GM12878 (cell line): ENCODE measurements at regions not wholly inside any gene's neighbourhood (a gene's known extent, or its start where the extent isn't known, plus 50 kb on each side); places are given as distances from the start of the nearest gene placed in this dataset.

Experiments
- ATAC-seq: fragments of 200-7000 bp; cut with Tn5 transposase; 3 replicates; pipeline ENCODE4 v1.9.1; 2020; ENCODE audit warnings: mild to moderate bottlenecking, moderate library complexity
- BruUV-seq: library from RNA; stranded (reverse); fragments of 400-500 nt; replicated peaks from 2 replicates; lab custom pipeline; 2021; lab: Mats Ljungman, UMichigan
- CTCF ChIA-PET: fragments of 300-600 bp; sonication (Branson Sonifier 250); formaldehyde crosslinking; extraction: SDS; loops from one replicate; lab custom pipeline; 2021; ENCODE audit warnings: inconsistent platforms; lab: Yijun Ruan, JAX
- POLR2A ChIA-PET: fragments of 350-600 bp; formaldehyde crosslinking; extraction: SDS; loops from one replicate; lab custom pipeline; 2021; ENCODE audit warnings: inconsistent platforms; lab: Charles Lee
- RAD21 ChIA-PET: fragments of 300-600 bp; sonication (Branson Sonifier 250); formaldehyde crosslinking; loops from one replicate; lab custom pipeline; 2023; ENCODE audit warnings: antibody characterized with exemption; ENCODE audit not compliant: unreplicated experiment; lab: Charles Lee
- SMC1A ChIA-PET: fragments of 300-600 bp; sonication (Branson Sonifier 250); formaldehyde crosslinking; loops from one replicate; lab custom pipeline; 2023; ENCODE audit not compliant: unreplicated experiment, uncharacterized antibody; lab: Charles Lee
- DNase-seq: peaks from one replicate; pipeline ENCODE4 v3.0.0-alpha.2; 2011; ENCODE audit warnings: low read depth, low spot score
- FAIRE-seq: peaks from 3 replicates; lab custom pipeline; 2011; peaks lifted over from hg19 to GRCh38; lab: Jason Lieb, UNC
- H2AFZ ChIP-seq: 2 replicates; pipeline ENCODE4 v1.6.0; 2011; ENCODE audit warnings: low read depth, low read length, control low read depth; ENCODE audit not compliant: control insufficient read depth
- H3K27ac ChIP-seq: 2 replicates; pipeline ENCODE4 v1.5.1; 2011; ENCODE audit warnings: control low read depth; ENCODE audit not compliant: control insufficient read depth, insufficient read depth
- H3K27me3 ChIP-seq, 2 experiments: replicated peaks in 1 of 2; 2 replicates each; pipeline versions ENCODE4 v1.6.0 to v1.6.1; 2011; ENCODE audit warnings: low read length in 1 of 2; ENCODE audit not compliant: control insufficient read depth in 2 of 2, insufficient read depth in 2 of 2
- H3K36me3 ChIP-seq, 2 experiments: 2 replicates each; pipeline ENCODE4 v1.5.1; 2011; ENCODE audit warnings: low read length in 1 of 2; ENCODE audit not compliant: control insufficient read depth in 2 of 2, insufficient read depth in 2 of 2
- H3K4me1 ChIP-seq: 2 replicates; pipeline ENCODE4 v1.6.1; 2011; ENCODE audit warnings: mild to moderate bottlenecking, low read length, moderate library complexity, mixed read lengths; ENCODE audit not compliant: control insufficient read depth, insufficient read depth
- H3K4me2 ChIP-seq: 2 replicates; pipeline ENCODE4 v1.6.0; 2011; ENCODE audit warnings: control low read depth; ENCODE audit not compliant: control insufficient read depth, insufficient read depth
- H3K4me3 ChIP-seq: fragments of 200-600 bp; sonication (generic); 2 replicates; pipeline ENCODE4 v1.5.1; 2016
- H3K79me2 ChIP-seq: 2 replicates; pipeline ENCODE4 v1.6.0; 2011; ENCODE audit warnings: low read length; ENCODE audit not compliant: control insufficient read depth, insufficient read depth
- H3K9ac ChIP-seq: 2 replicates; pipeline ENCODE4 v1.8.0; 2011; ENCODE audit warnings: low read length, control low read depth, mixed read lengths; ENCODE audit not compliant: control insufficient read depth, insufficient read depth
- H3K9me3 ChIP-seq: replicated peaks from 3 replicates; pipeline ENCODE4 v1.5.1; 2011; ENCODE audit warnings: mild to moderate bottlenecking, low read length; ENCODE audit not compliant: control insufficient read depth, insufficient read depth
- H4K20me1 ChIP-seq: 2 replicates; pipeline ENCODE4 v1.6.0; 2011; ENCODE audit not compliant: control insufficient read depth, insufficient read depth
- ESRRA ChIP-seq: IDR thresholded peaks from 2 replicates; pipeline ENCODE4 v1.6.1; 2012; ENCODE audit warnings: mild to moderate bottlenecking, low read length, improper control_type of control experiment
- FOXK2 ChIP-seq: fragments of 450-650 bp; IDR thresholded peaks from 2 replicates; pipeline ENCODE4 v1.6.1; 2017; ENCODE audit warnings: mild to moderate bottlenecking, moderate library complexity
- HDGF ChIP-seq: fragments of 450-650 bp; IDR thresholded peaks from 2 replicates; pipeline ENCODE4 v1.6.1; 2016; ENCODE audit warnings: antibody characterized with exemption
- NFIC ChIP-seq: IDR thresholded peaks from 2 replicates; pipeline ENCODE4 v1.6.1; 2012; ENCODE audit warnings: low read depth, mild to moderate bottlenecking, inconsistent platforms, low read length, moderate library complexity
- ZNF24 ChIP-seq: fragments of 450-650 bp; IDR thresholded peaks from 2 replicates; pipeline ENCODE4 v1.6.1; 2017; ENCODE audit warnings: antibody characterized with exemption, mild to moderate bottlenecking
- WGBS: methylation state at CpG from one replicate; pipeline ENCODE4 v1.1.6; 2016; ENCODE audit warnings: low lambda C conversion rate; ENCODE audit not compliant: insufficient replicate concordance, insufficient coverage; ENCODE audit errors: missing lambda C conversion rate; 5-methylcytosine and 5-hydroxymethylcytosine counted together
- in situ Hi-C: fragments of 300-500 bp; cut with MboI; formaldehyde crosslinking; loops from 9 replicates; pipeline ENCODE4 v1.14.3; 2018; ENCODE audit warnings: mixed read lengths
- intact Hi-C: fragments of 100-400 bp; cut with micrococcal nuclease; formaldehyde crosslinking; loops from one replicate; pipeline ENCODE4 v1.14.2; 2022; ENCODE audit not compliant: unreplicated experiment
- TF ChIP-seq, protein P1 (sequence below): fragments of 450-650 bp; formaldehyde crosslinking; IDR thresholded peaks from 2 replicates; pipeline ENCODE4 v1.5.0; 2022; ENCODE audit warnings: mild to moderate bottlenecking, missing genetic modification characterization
- TF ChIP-seq, protein P2 (sequence below): IDR thresholded peaks from 2 replicates; pipeline ENCODE4 v1.6.1; 2011; ENCODE audit warnings: borderline replicate concordance, low read depth, mild to moderate bottlenecking, moderate library complexity, low read length; ENCODE audit not compliant: insufficient read depth, poor library complexity, severe bottlenecking

DNA sequence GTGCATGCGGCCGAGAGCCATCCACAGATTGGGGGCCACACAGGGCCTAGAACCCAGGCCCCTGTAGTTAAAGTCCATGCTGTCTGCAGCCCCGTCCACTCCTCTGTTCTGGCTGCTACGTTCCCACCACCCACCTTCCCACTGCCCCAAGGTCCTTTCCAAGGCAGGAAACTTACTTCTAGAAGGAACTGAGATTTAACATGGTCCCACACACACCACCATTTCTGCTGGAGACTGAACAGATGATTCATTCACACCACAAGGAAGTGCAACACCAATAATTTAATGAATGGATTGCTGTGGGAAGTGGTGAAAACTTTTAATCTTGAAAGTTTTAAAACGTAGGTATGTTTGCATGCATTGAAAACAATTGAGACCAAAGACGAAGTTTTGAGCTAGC, 95.2 kb downstream of the LBH start (continued):
- TF ChIP-seq, protein P1, sequence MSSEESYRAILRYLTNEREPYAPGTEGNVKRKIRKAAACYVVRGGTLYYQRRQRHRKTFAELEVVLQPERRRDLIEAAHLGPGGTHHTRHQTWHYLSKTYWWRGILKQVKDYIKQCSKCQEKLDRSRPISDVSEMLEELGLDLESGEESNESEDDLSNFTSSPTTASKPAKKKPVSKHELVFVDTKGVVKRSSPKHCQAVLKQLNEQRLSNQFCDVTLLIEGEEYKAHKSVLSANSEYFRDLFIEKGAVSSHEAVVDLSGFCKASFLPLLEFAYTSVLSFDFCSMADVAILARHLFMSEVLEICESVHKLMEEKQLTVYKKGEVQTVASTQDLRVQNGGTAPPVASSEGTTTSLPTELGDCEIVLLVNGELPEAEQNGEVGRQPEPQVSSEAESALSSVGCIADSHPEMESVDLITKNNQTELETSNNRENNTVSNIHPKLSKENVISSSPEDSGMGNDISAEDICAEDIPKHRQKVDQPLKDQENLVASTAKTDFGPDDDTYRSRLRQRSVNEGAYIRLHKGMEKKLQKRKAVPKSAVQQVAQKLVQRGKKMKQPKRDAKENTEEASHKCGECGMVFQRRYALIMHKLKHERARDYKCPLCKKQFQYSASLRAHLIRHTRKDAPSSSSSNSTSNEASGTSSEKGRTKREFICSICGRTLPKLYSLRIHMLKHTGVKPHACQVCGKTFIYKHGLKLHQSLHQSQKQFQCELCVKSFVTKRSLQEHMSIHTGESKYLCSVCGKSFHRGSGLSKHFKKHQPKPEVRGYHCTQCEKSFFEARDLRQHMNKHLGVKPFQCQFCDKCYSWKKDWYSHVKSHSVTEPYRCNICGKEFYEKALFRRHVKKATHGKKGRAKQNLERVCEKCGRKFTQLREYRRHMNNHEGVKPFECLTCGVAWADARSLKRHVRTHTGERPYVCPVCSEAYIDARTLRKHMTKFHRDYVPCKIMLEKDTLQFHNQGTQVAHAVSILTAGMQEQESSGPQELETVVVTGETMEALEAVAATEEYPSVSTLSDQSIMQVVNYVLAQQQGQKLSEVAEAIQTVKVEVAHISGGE (CRISPR knock-in tag) = no peak
- TF ChIP-seq FOXK2 (no peak), ESRRA (no peak), NFIC (no peak)
- TF ChIP-seq, all 136 proteins: peak for 3

DNA sequence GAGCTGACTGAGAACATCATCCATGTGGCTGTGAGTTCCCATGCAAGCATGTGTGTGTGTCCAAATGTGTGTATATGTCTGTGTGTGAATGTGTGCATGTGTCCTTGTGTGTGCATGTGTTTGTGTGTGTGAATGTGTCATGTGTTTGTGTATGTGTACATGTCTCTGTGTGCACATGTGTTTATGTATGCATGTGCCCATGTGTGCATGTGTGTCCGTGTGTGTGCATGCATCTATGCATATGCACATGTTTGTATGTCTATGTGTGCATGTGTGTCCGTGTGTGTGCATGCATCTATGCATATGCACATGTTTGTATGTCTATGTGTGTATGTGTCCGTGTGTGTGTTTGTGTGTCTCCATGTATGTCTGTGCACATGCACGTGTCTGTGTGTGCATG, 99.7 kb downstream of the LBH start:
- 0 out of 2 replicates have a peak, but pooled peaks have one; percentile 34 for TF ChIP-seq HDGF
- TF ChIP-seq, protein P2, sequence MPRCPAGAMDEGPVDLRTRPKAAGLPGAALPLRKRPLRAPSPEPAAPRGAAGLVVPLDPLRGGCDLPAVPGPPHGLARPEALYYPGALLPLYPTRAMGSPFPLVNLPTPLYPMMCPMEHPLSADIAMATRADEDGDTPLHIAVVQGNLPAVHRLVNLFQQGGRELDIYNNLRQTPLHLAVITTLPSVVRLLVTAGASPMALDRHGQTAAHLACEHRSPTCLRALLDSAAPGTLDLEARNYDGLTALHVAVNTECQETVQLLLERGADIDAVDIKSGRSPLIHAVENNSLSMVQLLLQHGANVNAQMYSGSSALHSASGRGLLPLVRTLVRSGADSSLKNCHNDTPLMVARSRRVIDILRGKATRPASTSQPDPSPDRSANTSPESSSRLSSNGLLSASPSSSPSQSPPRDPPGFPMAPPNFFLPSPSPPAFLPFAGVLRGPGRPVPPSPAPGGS = peak; percentile 18
- TF ChIP-seq ZNF24 = no peak
- no peak for FAIRE-seq
- Histone ChIP-seq H3K9me3 (no peaks in the 10 kb centered on the region), H3K4me2 (no peak overlapping the region), H3K4me1 (peaks cover 40% of the 10 kb centered on the region), H4K20me1 (no peaks in the 10 kb centered on the region), H3K79me2 (no peaks in the 10 kb centered on the region), H3K4me3 (no peak overlapping the region), H3K36me3 (no peaks in the 10 kb centered on the region), H3K27me3 (no peaks in the 10 kb centered on the region), H3K27ac (no peak overlapping the region), H2AFZ (no peak overlapping the region), H3K9ac (no peak overlapping the region)
- ChIA-PET CTCF (interaction anchor here (0.9 kb wide), 1 partner anchor 43 kb away, joined by 3 read pairs; no protein-coding TSS in a partner anchor), POLR2A (interaction anchor here (0.6 kb wide), 1 partner anchor 174 kb away, joined by 3 read pairs; no protein-coding TSS in a partner anchor), RAD21 (no interaction called here), SMC1A (interaction anchor here (2.0 kb wide), 1 partner anchor 42 kb away, joined by 5 read pairs; no protein-coding TSS in a partner anchor)
- in situ Hi-C loops = no loop called here
- ATAC-seq = no peak
- intact Hi-C loops = no loop called here
- 70% methylated on average over 4 of the region's 4 CpGs for WGBS
- BruUV-seq = no TSS peak
- DNase-seq = no peak
